NCI-H2081 treated with DMSO at 0.1 percent for 48 hours (cell line): ENCODE measurements at regions not wholly inside any gene's neighbourhood (a gene's known extent, or its start where the extent isn't known, plus 50 kb on each side); places are given as distances from the start of the nearest gene placed in this dataset.

ENCODE experiments used
- DNase-seq: peaks from one replicate; lab custom pipeline; 2025; lab: John Stamatoyannopoulos, UW

GRCh38 chr16:79497606-79498350 lies 102.8 kb downstream of the MAF start:
- no peak for DNase-seq

GRCh38 chr16:79493911-79494310 lies 106.6 kb downstream of the MAF start:
- DNase-seq, result no peak

GRCh38 chr16:79492036-79492435 lies 108.5 kb downstream of the MAF start:
- no peak for DNase-seq

GRCh38 chr16:79485020-79485419 lies 115.5 kb downstream of the MAF start:
- no peak for DNase-seq

- DNase-seq, result no peak
Measured at GRCh38 chr16:79484237-79484636, 116.3 kb downstream of the MAF start.

GRCh38 chr16:79483336-79483735 lies 117.2 kb downstream of the MAF start:
- DNase-seq, result no peak

GRCh38 chr16:79482011-79482410 lies 118.5 kb downstream of the MAF start:
- DNase-seq, result no peak

- no peak for DNase-seq
Measured at GRCh38 chr16:79480929-79481328, 119.6 kb downstream of the MAF start.

GRCh38 chr16:79480056-79480455 lies 120.5 kb downstream of the MAF start:
- no peak for DNase-seq

- no peak for DNase-seq
Measured at GRCh38 chr16:79476580-79476979, 124.0 kb downstream of the MAF start.

- DNase-seq, result no peak
Measured at GRCh38 chr16:79475841-79476240, 124.7 kb downstream of the MAF start.

- no peak for DNase-seq
Measured at GRCh38 chr16:79473456-79473855, 127.1 kb downstream of the MAF start.

- no peak for DNase-seq
Measured at GRCh38 chr16:79472426-79472825, 128.1 kb downstream of the MAF start.

- DNase-seq, result no peak
Measured at GRCh38 chr16:79469999-79470398, 130.5 kb downstream of the MAF start.

GRCh38 chr16:79468631-79469030 lies 131.9 kb downstream of the MAF start:
- no peak for DNase-seq

GRCh38 chr16:79468121-79468552 lies 132.4 kb downstream of the MAF start:
- no peak for DNase-seq

GRCh38 chr16:79466111-79466510 lies 134.4 kb downstream of the MAF start:
- DNase-seq, result no peak

- DNase-seq, result no peak
Measured at GRCh38 chr16:79463841-79464240, 136.7 kb downstream of the MAF start.

GRCh38 chr16:79456036-79456435 lies 144.5 kb downstream of the MAF start:
- no peak for DNase-seq

GRCh38 chr16:79452671-79453070 lies 147.9 kb downstream of the MAF start:
- DNase-seq, result no peak

- no peak for DNase-seq
Measured at GRCh38 chr16:79451196-79451816, 149.2 kb downstream of the MAF start.

GRCh38 chr16:79449900-79450299 lies 150.6 kb downstream of the MAF start:
- no peak for DNase-seq

- no peak for DNase-seq
Measured at GRCh38 chr16:79449067-79449769, 151.3 kb downstream of the MAF start.
